OCI-LY3 (cell line): ENCODE measurements at regions not wholly inside any gene's neighbourhood (a gene's known extent, or its start where the extent isn't known, plus 50 kb on each side); places are given as distances from the start of the nearest gene placed in this dataset.

Experiments used
- EZH2phosphoT487 ChIP-seq: fragments of 200-600 bp; shearing (Covaris generic); IDR thresholded peaks from 2 replicates; pipeline ENCODE4 v1.6.1; 2018; ENCODE audit warnings: antibody characterized with exemption, mixed run types, low read depth
- TF ChIP-seq, protein P1 (sequence below): fragments of 200-600, 300-600 bp; sonication (generic); IDR thresholded peaks from 2 replicates; pipeline ENCODE4 v1.5.1; 2014; ENCODE audit warnings: antibody characterized with exemption, low read length, low read depth

DNA sequence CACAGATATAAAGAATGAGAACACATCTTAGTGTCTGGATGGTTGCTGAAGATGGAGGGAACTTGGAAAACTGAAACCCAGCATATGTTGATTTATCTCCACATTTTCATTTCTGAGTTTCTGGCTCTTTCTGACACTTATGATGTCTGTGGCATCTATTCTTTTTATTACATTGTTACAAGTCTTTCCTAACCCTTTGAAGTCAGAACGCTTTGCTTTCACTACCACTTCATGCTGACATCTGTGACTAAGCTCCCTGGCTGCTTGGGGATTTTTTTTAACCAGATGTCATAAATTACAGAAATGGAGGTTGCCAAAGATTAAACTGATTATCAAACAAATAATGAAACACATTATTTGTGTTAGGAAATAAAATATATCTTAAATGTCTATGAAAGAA lies 188.7 kb downstream of the KITLG start:
- TF ChIP-seq, protein P1, sequence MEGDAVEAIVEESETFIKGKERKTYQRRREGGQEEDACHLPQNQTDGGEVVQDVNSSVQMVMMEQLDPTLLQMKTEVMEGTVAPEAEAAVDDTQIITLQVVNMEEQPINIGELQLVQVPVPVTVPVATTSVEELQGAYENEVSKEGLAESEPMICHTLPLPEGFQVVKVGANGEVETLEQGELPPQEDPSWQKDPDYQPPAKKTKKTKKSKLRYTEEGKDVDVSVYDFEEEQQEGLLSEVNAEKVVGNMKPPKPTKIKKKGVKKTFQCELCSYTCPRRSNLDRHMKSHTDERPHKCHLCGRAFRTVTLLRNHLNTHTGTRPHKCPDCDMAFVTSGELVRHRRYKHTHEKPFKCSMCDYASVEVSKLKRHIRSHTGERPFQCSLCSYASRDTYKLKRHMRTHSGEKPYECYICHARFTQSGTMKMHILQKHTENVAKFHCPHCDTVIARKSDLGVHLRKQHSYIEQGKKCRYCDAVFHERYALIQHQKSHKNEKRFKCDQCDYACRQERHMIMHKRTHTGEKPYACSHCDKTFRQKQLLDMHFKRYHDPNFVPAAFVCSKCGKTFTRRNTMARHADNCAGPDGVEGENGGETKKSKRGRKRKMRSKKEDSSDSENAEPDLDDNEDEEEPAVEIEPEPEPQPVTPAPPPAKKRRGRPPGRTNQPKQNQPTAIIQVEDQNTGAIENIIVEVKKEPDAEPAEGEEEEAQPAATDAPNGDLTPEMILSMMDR: no peak
- TF ChIP-seq EZH2phosphoT487: no peak
